ENCODE measurements at regions not wholly inside any gene's neighbourhood (a gene's known extent, or its start where the extent isn't known, plus 50 kb on each side); places are given as distances from the start of the nearest gene placed in this dataset.
"Not testable (repeated sequence)": the region's sequence is repeated elsewhere in the genome, so short reads cannot be mapped to it uniquely, and the experiment has no call there.

- DNase-seq, result no peak
These were observed 93.6 kb upstream of the MTAP start for GRCh38 chr9:21708856-21709255.

DNA sequence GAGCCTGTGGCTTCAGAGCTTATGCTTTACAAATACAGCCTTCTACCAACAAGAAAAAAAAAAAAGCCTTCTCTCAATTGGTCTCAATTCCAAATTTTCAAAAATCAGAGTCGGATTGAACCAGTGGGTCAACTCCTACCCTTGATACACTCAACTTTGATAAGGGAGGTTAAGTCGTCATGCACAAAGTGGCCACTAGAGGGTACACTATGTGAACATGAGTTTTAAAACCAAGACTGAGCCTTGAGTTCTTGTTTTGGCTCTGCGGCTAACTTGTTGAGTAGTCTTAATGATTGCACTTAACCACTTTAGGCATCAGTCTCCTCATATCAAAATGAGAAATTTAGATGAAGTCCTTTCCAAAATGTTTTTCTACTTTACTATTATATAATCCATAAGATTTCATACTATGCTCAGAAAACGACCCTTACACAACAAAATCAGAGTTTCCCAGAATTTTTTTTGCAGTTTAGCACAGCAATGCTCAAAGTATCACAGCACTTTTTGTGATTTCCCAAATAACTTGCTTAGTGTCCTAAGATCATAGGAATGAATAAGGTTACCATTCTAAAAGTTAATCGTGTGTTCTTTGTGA lies 92.9 kb upstream of the MTAP start:
- no peak for DNase-seq

DNA sequence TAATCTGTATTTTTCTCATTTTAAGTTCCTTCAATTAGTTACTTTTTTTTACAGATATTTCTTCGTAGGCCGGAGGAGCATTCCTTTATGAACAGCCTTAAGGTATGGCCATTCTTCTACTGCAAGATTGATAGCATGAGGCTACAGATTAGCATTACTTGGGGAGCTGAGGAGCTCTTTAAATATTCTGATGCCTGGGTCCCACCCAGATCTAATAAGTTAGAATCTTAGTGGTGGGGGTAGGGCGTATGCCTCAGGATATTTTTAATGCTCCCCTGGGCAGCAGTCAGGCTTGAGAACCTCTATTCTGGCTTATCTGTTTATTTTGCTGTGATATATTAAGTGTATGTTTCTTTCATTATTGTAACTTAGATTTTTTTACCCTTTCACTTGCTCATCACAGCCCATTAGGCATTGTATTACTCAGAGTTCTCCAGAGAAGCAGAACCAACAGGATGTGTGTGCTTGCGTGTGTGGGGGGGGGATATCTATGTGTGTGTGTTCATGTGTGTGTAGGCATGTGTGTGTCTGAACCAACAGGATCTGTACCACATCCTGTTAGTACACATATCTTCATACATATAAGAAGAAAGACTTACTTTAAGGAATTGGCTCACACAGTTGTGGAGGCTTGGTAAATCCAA lies 91.8 kb upstream of the MTAP start:
- no peak for DNase-seq

DNA sequence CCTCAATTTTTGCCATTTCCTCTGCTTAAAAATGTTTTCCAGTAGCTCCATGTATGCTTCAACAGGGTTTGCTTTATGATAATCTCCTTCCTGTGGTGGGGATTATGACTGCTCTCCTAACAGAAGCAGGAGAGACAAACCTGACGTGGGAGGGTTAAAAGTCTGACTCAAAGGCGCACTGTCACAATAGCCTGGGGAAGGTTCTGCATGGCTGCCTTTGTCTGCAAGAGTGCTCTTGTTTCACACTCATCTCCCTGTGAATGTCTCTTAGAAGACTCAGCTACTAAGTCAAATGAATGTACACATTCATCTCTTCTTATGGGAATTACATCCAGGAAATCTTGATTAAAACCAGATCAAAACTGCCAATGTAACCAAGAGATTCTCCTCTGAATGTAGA lies 90.9 kb upstream of the MTAP start:
- DNase-seq, result no peak

- no peak for DNase-seq
These were observed 87.0 kb upstream of the MTAP start for GRCh38 chr9:21715408-21715807.

DNA sequence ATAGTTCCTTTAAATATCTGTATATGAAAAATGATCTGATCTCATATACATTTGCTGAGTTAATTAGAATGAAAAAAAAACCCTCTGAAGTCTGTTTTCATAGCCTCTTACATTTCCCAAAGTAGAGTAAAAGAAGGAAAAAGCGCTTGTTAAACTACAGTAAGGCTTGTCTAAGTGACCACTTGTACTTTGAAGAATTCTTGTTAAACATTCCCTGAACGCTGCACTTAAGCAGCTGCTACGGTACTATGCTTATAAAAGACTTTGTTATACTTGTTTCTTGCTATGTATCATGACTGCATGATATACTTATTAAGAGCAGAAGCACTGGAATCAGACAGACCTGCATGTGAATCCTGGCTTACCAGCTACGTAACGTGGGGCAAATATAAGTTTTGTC lies 81.7 kb upstream of the MTAP start:
- no peak for DNase-seq

DNA sequence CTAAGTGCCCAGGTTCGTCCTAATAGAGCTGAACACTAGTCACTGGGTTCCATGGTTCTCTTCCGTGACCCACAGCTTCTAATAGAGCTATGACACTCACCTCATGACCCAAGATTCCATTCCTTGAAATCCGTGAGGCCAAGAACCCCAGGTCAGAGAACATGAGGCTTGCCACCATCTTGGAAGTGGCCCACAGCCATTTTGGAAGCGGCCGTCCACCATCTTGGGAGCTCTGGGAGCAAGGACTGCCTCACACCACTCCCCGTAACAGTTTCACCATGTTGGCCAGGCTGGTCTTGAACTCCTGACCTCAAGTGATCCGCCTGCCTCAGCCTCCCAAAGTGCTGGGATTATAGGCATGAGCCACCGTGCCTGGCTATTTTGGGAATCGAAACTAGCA lies 75.0 kb upstream of the MTAP start:
- DNase-seq, result not testable (repeated sequence)

DNA sequence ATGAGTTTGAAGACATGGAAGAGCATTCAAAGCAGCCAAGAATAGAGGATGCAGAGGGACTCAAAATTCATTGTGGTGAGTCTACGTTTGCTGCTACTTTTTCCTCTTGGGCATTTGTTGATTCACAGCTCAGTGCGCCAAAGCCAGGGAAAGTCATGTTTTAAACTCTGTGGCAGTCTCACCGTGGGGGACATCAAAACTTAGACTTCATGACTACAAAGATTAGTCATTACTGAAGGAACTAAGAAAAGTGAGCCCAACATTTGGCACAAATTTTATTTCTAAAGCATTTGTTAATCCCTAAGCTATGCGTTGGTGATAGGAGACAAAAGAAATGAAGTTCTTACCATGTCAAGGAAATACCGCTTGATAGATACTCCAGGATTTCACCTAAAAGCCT lies 73.7 kb upstream of the MTAP start:
- no peak for DNase-seq

GRCh38 chr9:21729648-21730047 lies 72.8 kb upstream of the MTAP start:
- no peak for DNase-seq

- DNase-seq, result no peak
These were observed 71.5 kb upstream of the MTAP start for GRCh38 chr9:21730899-21731298.

- no peak for DNase-seq
These were observed 61.3 kb upstream of the MTAP start for GRCh38 chr9:21741151-21741550.

GRCh38 chr9:21744320-21744719 lies 58.1 kb upstream of the MTAP start:
- no peak for DNase-seq

DNA sequence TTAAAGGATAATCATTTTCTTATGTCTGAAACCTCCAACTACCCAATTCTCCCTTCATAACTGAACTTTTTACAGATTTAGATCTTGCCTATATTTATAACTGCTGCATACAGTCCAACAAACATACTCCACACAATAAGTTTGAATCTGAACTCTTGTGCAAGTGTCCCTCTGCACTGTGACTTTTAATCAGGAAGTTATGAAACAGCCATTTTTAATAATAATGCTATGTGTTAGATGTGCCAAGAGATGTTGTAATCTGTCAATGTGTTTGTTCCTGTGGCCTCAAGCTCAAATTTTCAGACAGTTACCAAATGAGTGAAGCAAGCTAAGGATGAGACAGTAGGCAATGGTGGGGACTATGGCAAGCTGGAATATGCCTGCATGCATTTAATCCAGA lies 57.6 kb upstream of the MTAP start:
- DNase-seq, result no peak

DNA sequence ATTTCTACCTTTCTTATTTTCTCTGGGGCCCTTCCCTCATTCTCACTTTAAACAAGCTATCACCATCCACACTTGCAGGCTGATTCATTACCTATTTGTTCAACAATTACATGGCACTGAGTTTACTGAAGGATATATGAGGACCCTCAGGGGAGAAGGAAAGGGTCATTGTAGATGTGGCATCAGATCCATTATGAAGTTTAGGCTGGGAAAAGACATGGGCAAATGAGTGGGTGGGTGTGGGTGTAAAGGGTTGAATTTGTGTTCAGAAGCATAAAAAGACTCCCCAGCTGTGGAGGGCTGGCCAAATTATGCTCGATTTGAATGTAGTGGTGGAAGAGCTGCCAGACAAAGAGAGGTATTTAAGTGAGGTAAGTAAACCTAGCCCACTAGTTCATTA lies 55.9 kb upstream of the MTAP start:
- peak; percentile 10 for DNase-seq

- DNase-seq, result no peak
These were observed 55.3 kb upstream of the MTAP start for GRCh38 chr9:21747175-21747574.

DNA sequence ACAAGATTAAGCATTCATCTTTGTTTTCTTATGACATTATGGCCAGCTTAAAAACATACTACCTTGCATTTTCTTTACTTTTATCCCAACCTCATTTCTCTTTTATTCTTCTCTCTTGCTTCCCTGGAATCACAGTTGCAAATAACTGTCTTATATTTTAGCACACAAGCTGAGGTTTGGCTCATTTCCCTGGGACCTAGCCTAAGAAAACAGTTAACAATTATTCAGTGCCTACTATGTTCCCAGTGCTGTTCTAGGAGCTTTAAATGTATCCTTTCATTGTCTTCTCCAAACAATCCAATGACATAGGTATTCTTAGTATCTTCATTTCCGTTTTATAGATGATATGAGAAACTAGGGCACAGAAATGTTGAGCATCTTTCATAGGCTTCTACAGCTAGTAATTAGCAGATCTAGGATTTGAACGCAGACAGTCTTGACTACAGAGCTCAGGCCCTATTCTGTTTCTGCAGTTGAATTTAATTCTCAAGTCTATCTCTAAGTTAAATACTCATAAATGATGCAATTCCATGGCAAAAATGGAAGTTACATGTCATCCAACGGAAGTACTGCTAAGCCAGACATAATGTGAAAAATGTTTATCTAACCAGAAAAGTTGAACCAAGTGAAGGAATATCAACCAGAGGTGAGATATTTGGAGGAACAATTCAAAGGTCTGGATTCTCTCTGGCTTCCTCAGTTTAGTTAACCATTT lies 52.3 kb upstream of the MTAP start:
- DNase-seq, result no peak

GRCh38 chr9:21751998-21752397 lies 50.4 kb upstream of the MTAP start:
- no peak for DNase-seq

Data from NCI-H2081 treated with DMSO at 0.1 percent for 48 hours (cell line).